Left lung (tissue), 2 donors: ENCODE measurements at regions not wholly inside any gene's neighbourhood (a gene's known extent, or its start where the extent isn't known, plus 50 kb on each side); places are given as distances from the start of the nearest gene placed in this dataset.

Experiments used
- microRNA-seq, 2 donors: library from miRNA; unstranded; fragments of <30 nt; microRNA quantifications; one replicate each; pipeline ENCODE4, GENCODE V29; 2019
- donor health status: DM: no; HTN: yes; CAD: no.
- donor health status: DM: no; HTN: no; CAD: no.

Small RNA genes in the stretch of these regions (microRNA-seq; reads per million reads assigned to microRNA genes)
- 0 reads per million in 2 donors for gene MIR8054
